Liver (tissue), 8 donors: ENCODE measurements at regions not wholly inside any gene's neighbourhood (a gene's known extent, or its start where the extent isn't known, plus 50 kb on each side); places are given as distances from the start of the nearest gene placed in this dataset.

Experiments used
- DNase-seq: peaks from one replicate; pipeline ENCODE4 v3.0.0-alpha.2; 2017; ENCODE audit warnings: low spot score
- H3K27ac ChIP-seq, 2 donors: one replicate each; pipeline ENCODE4 v1.7.0; 2013; ENCODE audit warnings: inconsistent platforms in 2 of 2, low read length in 2 of 2, control low read depth in 1 of 2, low read depth in 1 of 2, mild to moderate bottlenecking in 1 of 2
- H3K27me3 ChIP-seq, 4 donors: one replicate each; pipeline versions ENCODE4 v1.6.1 to v1.7.0; 2013; ENCODE audit warnings: low read length in 3 of 4, inconsistent platforms in 1 of 4, mild to moderate bottlenecking in 1 of 4, moderate library complexity in 1 of 4; ENCODE audit not compliant: control insufficient read depth in 4 of 4, insufficient read depth in 4 of 4
- H3K36me3 ChIP-seq, 4 donors: one replicate each; pipeline versions ENCODE4 v1.6.1 to v1.7.0; 2013; ENCODE audit warnings: low read length in 3 of 4, mild to moderate bottlenecking in 3 of 4, low read depth in 1 of 4, moderate library complexity in 1 of 4; ENCODE audit not compliant: control insufficient read depth in 4 of 4, insufficient read depth in 3 of 4
- H3K4me1 ChIP-seq, 4 donors: one replicate each; pipeline versions ENCODE4 v1.6.1 to v1.7.0; 2013; ENCODE audit warnings: low read length in 3 of 4, mild to moderate bottlenecking in 3 of 4, moderate library complexity in 1 of 4; ENCODE audit not compliant: control insufficient read depth in 4 of 4, insufficient read depth in 4 of 4
- H3K4me3 ChIP-seq, 3 donors: one replicate each; pipeline versions ENCODE4 v1.6.1 to v1.7.0; 2013; ENCODE audit warnings: low read length in 3 of 3, control low read depth in 1 of 3, low read depth in 1 of 3, mild to moderate bottlenecking in 1 of 3
- H3K9ac ChIP-seq, 2 donors: one replicate each; pipeline ENCODE4 v1.7.0; 2013; ENCODE audit warnings: low read length in 2 of 2, mild to moderate bottlenecking in 2 of 2, moderate library complexity in 2 of 2, control low read depth in 1 of 2, low read depth in 1 of 2
- H3K9me3 ChIP-seq, 4 donors: one replicate each; pipeline versions ENCODE4 v1.6.1 to v1.7.0; 2013; ENCODE audit warnings: low read length in 3 of 4; ENCODE audit not compliant: control insufficient read depth in 4 of 4
- EGR1 ChIP-seq, 2 donors: IDR thresholded peaks; 2 replicates each; pipeline ENCODE4 v1.6.1; 2016 to 2018; ENCODE audit warnings: antibody characterized with exemption in 2 of 2, low read depth in 2 of 2
- FOXA1 ChIP-seq: IDR thresholded peaks from 2 replicates; pipeline ENCODE4 v1.6.1; 2016; ENCODE audit warnings: antibody characterized with exemption
- FOXA2 ChIP-seq: IDR thresholded peaks from 2 replicates; pipeline ENCODE4 v1.6.1; 2016; ENCODE audit warnings: antibody characterized with exemption
- GABPA ChIP-seq, 2 donors: IDR thresholded peaks in 1 of 2; conservative IDR thresholded peaks in 1 of 2; 2 replicates each; pipeline ENCODE4 v1.6.1; 2016; ENCODE audit warnings: antibody characterized with exemption in 2 of 2, mild to moderate bottlenecking in 1 of 2, moderate library complexity in 1 of 2
- HNF4A ChIP-seq, 2 donors: conservative IDR thresholded peaks; 2 replicates each; pipeline ENCODE4 v1.6.1; 2016; ENCODE audit warnings: antibody characterized with exemption in 2 of 2, mild to moderate bottlenecking in 2 of 2
- HNF4G ChIP-seq: IDR thresholded peaks from 2 replicates; pipeline ENCODE4 v1.6.1; 2016; ENCODE audit warnings: antibody characterized with exemption
- JUND ChIP-seq, 2 donors: IDR thresholded peaks; 2 replicates each; pipeline ENCODE4 v1.6.1; 2016; ENCODE audit warnings: antibody characterized with exemption in 2 of 2
- NR2F2 ChIP-seq: IDR thresholded peaks from 2 replicates; pipeline ENCODE4 v1.6.1; 2016; ENCODE audit warnings: antibody characterized with exemption
- RAD21 ChIP-seq, 2 donors: IDR thresholded peaks; 2 replicates each; pipeline ENCODE4 v1.6.1; 2016; ENCODE audit warnings: antibody characterized with exemption in 2 of 2, mild to moderate bottlenecking in 2 of 2
- RXRA ChIP-seq, 2 donors: IDR thresholded peaks; 2 replicates each; pipeline ENCODE4 v1.6.1; 2017 to 2018; ENCODE audit warnings: antibody characterized with exemption in 2 of 2, mild to moderate bottlenecking in 1 of 2
- SP1 ChIP-seq: IDR thresholded peaks from 2 replicates; pipeline ENCODE4 v1.6.1; 2018; ENCODE audit warnings: antibody characterized with exemption, mild to moderate bottlenecking
- TAF1 ChIP-seq: conservative IDR thresholded peaks from 2 replicates; pipeline ENCODE4 v1.6.1; 2016; ENCODE audit warnings: antibody characterized with exemption, mild to moderate bottlenecking
- YY1 ChIP-seq: IDR thresholded peaks from 2 replicates; pipeline ENCODE4 v1.6.1; 2016; ENCODE audit warnings: antibody characterized with exemption, mild to moderate bottlenecking
- WGBS: extraction: QIAGEN DNeasy Blood & Tissue Kit; methylation state at CpG from one replicate; pipeline ENCODE4 v1.1.7; 2013; 5-methylcytosine and 5-hydroxymethylcytosine counted together
- TF ChIP-seq, protein P1 (sequence below): IDR thresholded peaks from 2 replicates; pipeline ENCODE4 v1.6.1; 2016; ENCODE audit warnings: antibody characterized with exemption
- TF ChIP-seq, protein P2 (sequence below): fragments of 150-350 bp; IDR thresholded peaks from 2 replicates; pipeline ENCODE4 v1.5.1; 2017; ENCODE audit warnings: improper control_type of control experiment, low read depth, low read length; ENCODE audit not compliant: missing input control
- TF ChIP-seq, protein P3 (sequence below): IDR thresholded peaks from 2 replicates; pipeline ENCODE4 v1.6.1; 2016; ENCODE audit warnings: antibody characterized with exemption, mild to moderate bottlenecking
- TF ChIP-seq, protein P4 (sequence below): IDR thresholded peaks from 2 replicates; pipeline ENCODE4 v1.6.1; 2016; ENCODE audit warnings: antibody characterized with exemption
- TF ChIP-seq, protein P5 (sequence below): IDR thresholded peaks from 2 replicates; pipeline ENCODE4 v1.6.1; 2016; ENCODE audit warnings: antibody characterized with exemption
- donor health status: healthy.
- donor health status: healthy.
- donor health status: healthy.
- donor health status: healthy.
- donor health status: healthy.

DNA sequence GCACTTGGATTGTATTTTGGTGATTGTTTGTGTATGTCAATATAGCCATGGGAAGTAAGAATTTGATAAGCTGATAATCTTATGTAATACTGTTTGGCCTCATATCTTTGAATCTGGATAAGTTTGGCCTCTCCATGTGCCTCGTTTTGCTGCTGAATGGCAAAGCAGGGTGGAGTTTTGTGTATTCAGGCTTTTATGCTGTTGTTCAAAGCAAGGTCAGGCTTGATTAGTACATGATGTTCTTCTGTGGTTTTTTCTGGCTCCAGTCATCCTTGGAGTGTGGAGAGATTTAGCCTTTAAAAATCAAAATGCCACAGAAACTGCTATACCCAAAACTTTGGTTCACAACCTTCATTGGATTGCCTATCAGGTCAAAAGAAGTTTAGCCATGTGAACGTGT lies 728.9 kb upstream of the GJE1 start:
- H3K9me3 ChIP-seq: peaks cover 0 to 3% (median 2%) of the 10 kb centered on the region in 4 donors
- no peaks in the 10 kb centered on the region for H3K4me1 ChIP-seq
- TF ChIP-seq TAF1 (no peak), FOXA1 (no peak), JUND (IDR thresholded peaks at IDR 0.05) (no peak), NR2F2 (no peak), GABPA (IDR thresholded peaks at IDR 0.05 in 1 of 2, conservative IDR thresholded peaks at IDR 0.05 in 1 of 2) (no peak), HNF4A (conservative IDR thresholded peaks at IDR 0.05) (no peak), RAD21 (IDR thresholded peaks at IDR 0.05) (no peak), EGR1 (IDR thresholded peaks at IDR 0.05; ENCODE audit: low read depth in 2 of 2) (no peak), SP1 (no peak), FOXA2 (no peak), YY1 (no peak), HNF4G (no peak), RXRA (IDR thresholded peaks at IDR 0.05) (no peak)
- TF ChIP-seq, protein P1, sequence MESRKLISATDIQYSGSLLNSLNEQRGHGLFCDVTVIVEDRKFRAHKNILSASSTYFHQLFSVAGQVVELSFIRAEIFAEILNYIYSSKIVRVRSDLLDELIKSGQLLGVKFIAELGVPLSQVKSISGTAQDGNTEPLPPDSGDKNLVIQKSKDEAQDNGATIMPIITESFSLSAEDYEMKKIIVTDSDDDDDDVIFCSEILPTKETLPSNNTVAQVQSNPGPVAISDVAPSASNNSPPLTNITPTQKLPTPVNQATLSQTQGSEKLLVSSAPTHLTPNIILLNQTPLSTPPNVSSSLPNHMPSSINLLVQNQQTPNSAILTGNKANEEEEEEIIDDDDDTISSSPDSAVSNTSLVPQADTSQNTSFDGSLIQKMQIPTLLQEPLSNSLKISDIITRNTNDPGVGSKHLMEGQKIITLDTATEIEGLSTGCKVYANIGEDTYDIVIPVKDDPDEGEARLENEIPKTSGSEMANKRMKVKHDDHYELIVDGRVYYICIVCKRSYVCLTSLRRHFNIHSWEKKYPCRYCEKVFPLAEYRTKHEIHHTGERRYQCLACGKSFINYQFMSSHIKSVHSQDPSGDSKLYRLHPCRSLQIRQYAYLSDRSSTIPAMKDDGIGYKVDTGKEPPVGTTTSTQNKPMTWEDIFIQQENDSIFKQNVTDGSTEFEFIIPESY: no peak
- TF ChIP-seq, protein P2, sequence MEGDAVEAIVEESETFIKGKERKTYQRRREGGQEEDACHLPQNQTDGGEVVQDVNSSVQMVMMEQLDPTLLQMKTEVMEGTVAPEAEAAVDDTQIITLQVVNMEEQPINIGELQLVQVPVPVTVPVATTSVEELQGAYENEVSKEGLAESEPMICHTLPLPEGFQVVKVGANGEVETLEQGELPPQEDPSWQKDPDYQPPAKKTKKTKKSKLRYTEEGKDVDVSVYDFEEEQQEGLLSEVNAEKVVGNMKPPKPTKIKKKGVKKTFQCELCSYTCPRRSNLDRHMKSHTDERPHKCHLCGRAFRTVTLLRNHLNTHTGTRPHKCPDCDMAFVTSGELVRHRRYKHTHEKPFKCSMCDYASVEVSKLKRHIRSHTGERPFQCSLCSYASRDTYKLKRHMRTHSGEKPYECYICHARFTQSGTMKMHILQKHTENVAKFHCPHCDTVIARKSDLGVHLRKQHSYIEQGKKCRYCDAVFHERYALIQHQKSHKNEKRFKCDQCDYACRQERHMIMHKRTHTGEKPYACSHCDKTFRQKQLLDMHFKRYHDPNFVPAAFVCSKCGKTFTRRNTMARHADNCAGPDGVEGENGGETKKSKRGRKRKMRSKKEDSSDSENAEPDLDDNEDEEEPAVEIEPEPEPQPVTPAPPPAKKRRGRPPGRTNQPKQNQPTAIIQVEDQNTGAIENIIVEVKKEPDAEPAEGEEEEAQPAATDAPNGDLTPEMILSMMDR: no peak
- TF ChIP-seq, protein P3, sequence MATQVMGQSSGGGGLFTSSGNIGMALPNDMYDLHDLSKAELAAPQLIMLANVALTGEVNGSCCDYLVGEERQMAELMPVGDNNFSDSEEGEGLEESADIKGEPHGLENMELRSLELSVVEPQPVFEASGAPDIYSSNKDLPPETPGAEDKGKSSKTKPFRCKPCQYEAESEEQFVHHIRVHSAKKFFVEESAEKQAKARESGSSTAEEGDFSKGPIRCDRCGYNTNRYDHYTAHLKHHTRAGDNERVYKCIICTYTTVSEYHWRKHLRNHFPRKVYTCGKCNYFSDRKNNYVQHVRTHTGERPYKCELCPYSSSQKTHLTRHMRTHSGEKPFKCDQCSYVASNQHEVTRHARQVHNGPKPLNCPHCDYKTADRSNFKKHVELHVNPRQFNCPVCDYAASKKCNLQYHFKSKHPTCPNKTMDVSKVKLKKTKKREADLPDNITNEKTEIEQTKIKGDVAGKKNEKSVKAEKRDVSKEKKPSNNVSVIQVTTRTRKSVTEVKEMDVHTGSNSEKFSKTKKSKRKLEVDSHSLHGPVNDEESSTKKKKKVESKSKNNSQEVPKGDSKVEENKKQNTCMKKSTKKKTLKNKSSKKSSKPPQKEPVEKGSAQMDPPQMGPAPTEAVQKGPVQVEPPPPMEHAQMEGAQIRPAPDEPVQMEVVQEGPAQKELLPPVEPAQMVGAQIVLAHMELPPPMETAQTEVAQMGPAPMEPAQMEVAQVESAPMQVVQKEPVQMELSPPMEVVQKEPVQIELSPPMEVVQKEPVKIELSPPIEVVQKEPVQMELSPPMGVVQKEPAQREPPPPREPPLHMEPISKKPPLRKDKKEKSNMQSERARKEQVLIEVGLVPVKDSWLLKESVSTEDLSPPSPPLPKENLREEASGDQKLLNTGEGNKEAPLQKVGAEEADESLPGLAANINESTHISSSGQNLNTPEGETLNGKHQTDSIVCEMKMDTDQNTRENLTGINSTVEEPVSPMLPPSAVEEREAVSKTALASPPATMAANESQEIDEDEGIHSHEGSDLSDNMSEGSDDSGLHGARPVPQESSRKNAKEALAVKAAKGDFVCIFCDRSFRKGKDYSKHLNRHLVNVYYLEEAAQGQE: no peak
- TF ChIP-seq, protein P4, sequence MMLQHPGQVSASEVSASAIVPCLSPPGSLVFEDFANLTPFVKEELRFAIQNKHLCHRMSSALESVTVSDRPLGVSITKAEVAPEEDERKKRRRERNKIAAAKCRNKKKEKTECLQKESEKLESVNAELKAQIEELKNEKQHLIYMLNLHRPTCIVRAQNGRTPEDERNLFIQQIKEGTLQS: no peak
- TF ChIP-seq, protein P5, sequence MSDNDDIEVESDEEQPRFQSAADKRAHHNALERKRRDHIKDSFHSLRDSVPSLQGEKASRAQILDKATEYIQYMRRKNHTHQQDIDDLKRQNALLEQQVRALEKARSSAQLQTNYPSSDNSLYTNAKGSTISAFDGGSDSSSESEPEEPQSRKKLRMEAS: no peak
- WGBS: 43% methylated on average over 2 of the region's 2 CpGs
- H3K4me3 ChIP-seq: no peak overlapping the region
- H3K9ac ChIP-seq: no peak overlapping the region
- DNase-seq: no peak
- no peak overlapping the region for H3K27ac ChIP-seq
- H3K27me3 ChIP-seq: no peaks in the 10 kb centered on the region
- no peaks in the 10 kb centered on the region for H3K36me3 ChIP-seq
